ENCODE measurements at regions not wholly inside any gene's neighbourhood (a gene's known extent, or its start where the extent isn't known, plus 50 kb on each side); places are given as distances from the start of the nearest gene placed in this dataset.

- H2AFZ ChIP-seq (ENCODE audit: low read depth): 0 out of 2 replicates have a peak overlapping the region, but pooled peaks have one; percentile 4
- no peaks in the 10 kb centered on the region for H3K27me3 ChIP-seq (ENCODE audit: insufficient read depth)
- no peak overlapping the region for H3K4me3 ChIP-seq (ENCODE audit: low read depth in 2 of 2, low read length in 1 of 2)
- ChIA-PET CTCF (no interaction called here), POLR2A (no interaction called here)
- H3F3A ChIP-seq (replicated peaks; ENCODE audit: insufficient read depth): no peaks in the 10 kb centered on the region
- H3K9me3 ChIP-seq: no peaks in the 10 kb centered on the region
- TF ChIP-seq RAD21 (IDR thresholded peaks at IDR 0.05; ENCODE audit: low read length) (no peak), FOXJ3 (CRISPR knock-in tag; IDR thresholded peaks at IDR 0.05) (no peak), CHD2 (IDR thresholded peaks at IDR 0.05; ENCODE audit: low read length, partially characterized antibody) (no peak), RFX5 (IDR thresholded peaks at IDR 0.05; ENCODE audit: low read length) (no peak), NFIC (IDR thresholded peaks at IDR 0.05; ENCODE audit: borderline replicate concordance) (no peak), TEAD4 (IDR thresholded peaks at IDR 0.05; ENCODE audit: borderline replicate concordance, insufficient read depth) (no peak)
- TF ChIP-seq, protein P1, sequence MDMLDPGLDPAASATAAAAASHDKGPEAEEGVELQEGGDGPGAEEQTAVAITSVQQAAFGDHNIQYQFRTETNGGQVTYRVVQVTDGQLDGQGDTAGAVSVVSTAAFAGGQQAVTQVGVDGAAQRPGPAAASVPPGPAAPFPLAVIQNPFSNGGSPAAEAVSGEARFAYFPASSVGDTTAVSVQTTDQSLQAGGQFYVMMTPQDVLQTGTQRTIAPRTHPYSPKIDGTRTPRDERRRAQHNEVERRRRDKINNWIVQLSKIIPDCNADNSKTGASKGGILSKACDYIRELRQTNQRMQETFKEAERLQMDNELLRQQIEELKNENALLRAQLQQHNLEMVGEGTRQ (IDR thresholded peaks at IDR 0.05; ENCODE audit: borderline replicate concordance, low read depth, low read length): no peak
- TF ChIP-seq, protein P2, sequence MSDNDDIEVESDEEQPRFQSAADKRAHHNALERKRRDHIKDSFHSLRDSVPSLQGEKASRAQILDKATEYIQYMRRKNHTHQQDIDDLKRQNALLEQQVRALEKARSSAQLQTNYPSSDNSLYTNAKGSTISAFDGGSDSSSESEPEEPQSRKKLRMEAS (IDR thresholded peaks at IDR 0.05; ENCODE audit: low read depth): no peak
- no peak overlapping the region for H3K9ac ChIP-seq
- H3K4me2 ChIP-seq: no peak overlapping the region
- no peaks in the 10 kb centered on the region for H3K36me3 ChIP-seq (replicated peaks in 1 of 2; ENCODE audit: control insufficient read depth in 1 of 2, insufficient read depth in 2 of 2, low read length in 1 of 2)
- H3K27ac ChIP-seq (ENCODE audit: low read depth in 2 of 2, low read length in 1 of 2): no peak overlapping the region
- no peaks in the 10 kb centered on the region for H3K9me2 ChIP-seq
- DNase-seq: no peak
- H3K79me2 ChIP-seq (ENCODE audit: insufficient read depth): no peaks in the 10 kb centered on the region
- 86% methylated on average over 1 of the region's 1 CpG for WGBS (ENCODE audit: low lambda C conversion rate)
- H3K4me1 ChIP-seq (ENCODE audit: control insufficient read depth in 1 of 2, insufficient read depth in 2 of 2, low read depth in 1 of 2, low read length in 1 of 2): no peaks in the 10 kb centered on the region
- H4K20me1 ChIP-seq (ENCODE audit: insufficient read depth): no peaks in the 10 kb centered on the region
Observed at GRCh38 chr5:83776437-83777031, 55.9 kb upstream of the HAPLN1 start.

Small RNA genes lying in the stretch of these regions (small RNA-seq; reads per million reads assigned to genes)
- gene RNU4-11P: 0 to 3.6 (median 0) reads per million in 7 experiments

Data from SK-N-SH (cell line).